ENCODE measurements at regions not wholly inside any gene's neighbourhood (a gene's known extent, or its start where the extent isn't known, plus 50 kb on each side); places are given as distances from the start of the nearest gene placed in this dataset.
"Not testable (repeated sequence)": the region's sequence is repeated elsewhere in the genome, so short reads cannot be mapped to it uniquely, and the experiment has no call there.

- no peak for DNase-seq (ENCODE audit: low read depth)
- no peak overlapping the region for H3K4me3 ChIP-seq (ENCODE audit: control insufficient read depth, low read depth, low read length)
- no peak for TF ChIP-seq CTCF (IDR thresholded peaks at IDR 0.05; ENCODE audit: control insufficient read depth, insufficient read depth, low read depth, low read length, missing control alignments)
Measured at GRCh38 chr4:12492730-12493393, 991.3 kb downstream of the RAB28 start.

- TF ChIP-seq CTCF (IDR thresholded peaks at IDR 0.05; ENCODE audit: control insufficient read depth, insufficient read depth, low read depth, low read length, missing control alignments), result no peak
- no peak overlapping the region for H3K4me3 ChIP-seq (ENCODE audit: control insufficient read depth, low read depth, low read length)
- DNase-seq (ENCODE audit: low read depth), result no peak
Measured at GRCh38 chr4:12488672-12489071, 995.5 kb downstream of the RAB28 start.

- no peak for TF ChIP-seq CTCF (IDR thresholded peaks at IDR 0.05; ENCODE audit: control insufficient read depth, insufficient read depth, low read depth, low read length, missing control alignments)
- DNase-seq (ENCODE audit: low read depth), result no peak
- H3K4me3 ChIP-seq (ENCODE audit: control insufficient read depth, low read depth, low read length), result no peak overlapping the region
Measured at GRCh38 chr4:12487000-12487399, 997.1 kb downstream of the RAB28 start.

- no peak for DNase-seq (ENCODE audit: low read depth)
- no peak overlapping the region for H3K4me3 ChIP-seq (ENCODE audit: control insufficient read depth, low read depth, low read length)
- no peak for TF ChIP-seq CTCF (IDR thresholded peaks at IDR 0.05; ENCODE audit: control insufficient read depth, insufficient read depth, low read depth, low read length, missing control alignments)
Measured at GRCh38 chr4:12472087-12472486, 1012.1 kb downstream of the RAB28 start.

GRCh38 chr4:12471193-12471592 is 1012.9 kb downstream of the RAB28 start:
- H3K4me3 ChIP-seq (ENCODE audit: control insufficient read depth, low read depth, low read length), result no peak overlapping the region
- no peak for DNase-seq (ENCODE audit: low read depth)
- no peak for TF ChIP-seq CTCF (IDR thresholded peaks at IDR 0.05; ENCODE audit: control insufficient read depth, insufficient read depth, low read depth, low read length, missing control alignments)

- DNase-seq (ENCODE audit: low read depth); H3K4me3 ChIP-seq (ENCODE audit: control insufficient read depth, low read depth, low read length): not testable (repeated sequence)
Measured at GRCh38 chr4:12461576-12461975, 1022.6 kb downstream of the RAB28 start.

- no peak for TF ChIP-seq CTCF (IDR thresholded peaks at IDR 0.05; ENCODE audit: control insufficient read depth, insufficient read depth, low read depth, low read length, missing control alignments)
- no peak for DNase-seq (ENCODE audit: low read depth)
Measured at GRCh38 chr4:12459126-12459525, 1025.0 kb downstream of the RAB28 start.

More at GRCh38 chr4:12459126-12459525, 1025.0 kb downstream of the RAB28 start:
- H3K4me3 ChIP-seq (ENCODE audit: control insufficient read depth, low read depth, low read length), result no peak overlapping the region
